GM19023 (cell line): ENCODE measurements at regions not wholly inside any gene's neighbourhood (a gene's known extent, or its start where the extent isn't known, plus 50 kb on each side); places are given as distances from the start of the nearest gene placed in this dataset.

Experiments
- ATAC-seq: cut with Tn5 transposase; IDR thresholded peaks from one replicate; pipeline ENCODE4 v1.9.1; 2021; ENCODE audit warnings: mild to moderate bottlenecking, moderate library complexity; ENCODE audit not compliant: unreplicated experiment

- ATAC-seq, result no peak
Observed at GRCh38 chr11:23542816-23543215, 682.5 kb upstream of the CCDC179 start.

GRCh38 chr11:23543651-23544222 lies 683.5 kb upstream of the CCDC179 start:
- ATAC-seq, result no peak

GRCh38 chr11:23551706-23552105 lies 691.4 kb upstream of the CCDC179 start:
- no peak for ATAC-seq

GRCh38 chr11:23554002-23554401 lies 693.7 kb upstream of the CCDC179 start:
- ATAC-seq, result no peak

GRCh38 chr11:23555085-23555484 lies 694.8 kb upstream of the CCDC179 start:
- no peak for ATAC-seq

GRCh38 chr11:23556163-23556750 lies 696.0 kb upstream of the CCDC179 start:
- ATAC-seq, result no peak

- no peak for ATAC-seq
Observed at GRCh38 chr11:23563591-23563990, 703.3 kb upstream of the CCDC179 start.

- ATAC-seq, result no peak
Observed at GRCh38 chr11:23564370-23564769, 704.1 kb upstream of the CCDC179 start.

GRCh38 chr11:23569134-23569533 lies 708.9 kb upstream of the CCDC179 start:
- ATAC-seq, result peak; percentile 50

GRCh38 chr11:23569547-23569946 lies 709.3 kb upstream of the CCDC179 start:
- peak; percentile 53 for ATAC-seq

- no peak for ATAC-seq
Observed at GRCh38 chr11:23570828-23571227, 710.6 kb upstream of the CCDC179 start.

GRCh38 chr11:23573429-23573828 lies 713.2 kb upstream of the CCDC179 start:
- no peak for ATAC-seq

GRCh38 chr11:23574149-23574548 lies 713.9 kb upstream of the CCDC179 start:
- no peak for ATAC-seq

- no peak for ATAC-seq
Observed at GRCh38 chr11:23577296-23577695, 717.0 kb upstream of the CCDC179 start.

- no peak for ATAC-seq
Observed at GRCh38 chr11:23585416-23586104, 725.3 kb upstream of the CCDC179 start.

GRCh38 chr11:23586173-23586572 lies 725.9 kb upstream of the CCDC179 start:
- ATAC-seq, result no peak

GRCh38 chr11:23590596-23591308 lies 730.5 kb upstream of the CCDC179 start:
- no peak for ATAC-seq

GRCh38 chr11:23594755-23595154 lies 734.5 kb upstream of the CCDC179 start:
- ATAC-seq, result no peak

GRCh38 chr11:23604966-23605365 lies 744.7 kb upstream of the CCDC179 start:
- ATAC-seq, result no peak

GRCh38 chr11:23606191-23606590 lies 745.9 kb upstream of the CCDC179 start:
- ATAC-seq, result no peak

- ATAC-seq, result no peak
Observed at GRCh38 chr11:23611726-23612125, 751.5 kb upstream of the CCDC179 start.

- no peak for ATAC-seq
Observed at GRCh38 chr11:23620617-23621016, 760.3 kb upstream of the CCDC179 start.
